ENCODE measurements at regions not wholly inside any gene's neighbourhood (a gene's known extent, or its start where the extent isn't known, plus 50 kb on each side); places are given as distances from the start of the nearest gene placed in this dataset.
A peak's percentile ranks its signal among the peaks of the same experiment; 100 is the strongest.

DNA sequence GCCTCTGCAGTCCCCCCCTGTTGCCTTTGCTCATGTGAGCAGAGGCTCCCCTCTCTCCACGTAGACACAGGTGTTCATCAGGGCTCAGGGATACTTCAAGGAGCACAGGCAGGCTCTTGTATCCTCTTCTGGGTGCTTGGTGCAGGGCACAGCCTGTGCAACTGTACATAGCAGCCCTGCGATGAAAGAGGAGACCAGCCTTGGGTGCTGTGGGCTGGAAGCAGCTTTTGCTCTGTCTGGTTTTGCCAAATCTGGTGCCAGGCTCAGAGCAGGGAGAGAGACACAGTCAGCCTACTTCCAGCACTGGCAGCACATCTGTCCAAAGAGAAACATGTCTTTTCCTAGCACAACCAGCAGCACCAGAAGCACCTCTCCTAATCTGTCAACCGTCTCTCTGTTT is 132.1 kb downstream of the ETS2 start:
- H3K4me2 ChIP-seq (ENCODE audit: low read length): no peak overlapping the region
- no peak overlapping the region for H2BK15ac ChIP-seq (replicated peaks; ENCODE audit: low read depth)
- no peak overlapping the region for H3K56ac ChIP-seq (ENCODE audit: low read length)
- no peak overlapping the region for H3K9ac ChIP-seq (ENCODE audit: low read length)
- H3K36me3 ChIP-seq (ENCODE audit: control insufficient read depth, insufficient read depth, low read length): no peaks in the 10 kb centered on the region
- no peak overlapping the region for H3K18ac ChIP-seq (ENCODE audit: low read length)
- H3K4ac ChIP-seq (ENCODE audit: low read depth, low read length): no peak overlapping the region
- H3K79me1 ChIP-seq (ENCODE audit: low read length): no peaks in the 10 kb centered on the region
- no peaks in the 10 kb centered on the region for H3K79me2 ChIP-seq (ENCODE audit: control insufficient read depth, insufficient read depth, low read length)
- H3K4me3 ChIP-seq (ENCODE audit: low read length): no peak overlapping the region
- no CpG with 5 or more reads among the region's 3 CpGs for WGBS (ENCODE audit: extremely low coverage, insufficient coverage, low lambda C conversion rate)
- no peak overlapping the region for H2BK5ac ChIP-seq (ENCODE audit: low read length)
- no peak overlapping the region for H4K8ac ChIP-seq (ENCODE audit: low read depth, low read length)
- H3K27me3 ChIP-seq (ENCODE audit: insufficient read depth, low read length, poor library complexity): no peaks in the 10 kb centered on the region
- H2AK5ac ChIP-seq (ENCODE audit: low read length): no peak overlapping the region
- no peak overlapping the region for H3K27ac ChIP-seq (ENCODE audit: low read depth, low read length)
- no peaks in the 10 kb centered on the region for H3K4me1 ChIP-seq (ENCODE audit: control insufficient read depth, low read depth, low read length)
- H2BK120ac ChIP-seq (ENCODE audit: low read depth, low read length): no peak overlapping the region
- no peak overlapping the region for H3K23ac ChIP-seq (ENCODE audit: low read length)
- DNase-seq: no peak
- no peak overlapping the region for H4K5ac ChIP-seq (ENCODE audit: low read length)

- Histone ChIP-seq H3K4me1 (ENCODE audit: control insufficient read depth, low read depth, low read length) (no peaks in the 10 kb centered on the region), H3K4ac (ENCODE audit: low read depth, low read length) (no peak overlapping the region), H2BK5ac (ENCODE audit: low read length) (no peak overlapping the region), H3K18ac (ENCODE audit: low read length) (no peak overlapping the region), H3K4me3 (ENCODE audit: low read length) (no peak overlapping the region), H3K79me1 (ENCODE audit: low read length) (no peaks in the 10 kb centered on the region), H3K56ac (ENCODE audit: low read length) (no peak overlapping the region), H3K27me3 (ENCODE audit: insufficient read depth, low read length, poor library complexity) (no peaks in the 10 kb centered on the region), H2BK15ac (replicated peaks; ENCODE audit: low read depth) (no peak overlapping the region), H3K4me2 (ENCODE audit: low read length) (no peak overlapping the region), H4K8ac (ENCODE audit: low read depth, low read length) (no peak overlapping the region), H2BK120ac (ENCODE audit: low read depth, low read length) (no peak overlapping the region), H3K23ac (ENCODE audit: low read length) (no peak overlapping the region), H4K5ac (ENCODE audit: low read length) (no peak overlapping the region), H3K36me3 (ENCODE audit: control insufficient read depth, insufficient read depth, low read length) (no peaks in the 10 kb centered on the region), H2AK5ac (ENCODE audit: low read length) (no peak overlapping the region), H3K27ac (ENCODE audit: low read depth, low read length) (no peak overlapping the region), H3K9ac (ENCODE audit: low read length) (no peak overlapping the region), H3K79me2 (ENCODE audit: control insufficient read depth, insufficient read depth, low read length) (no peaks in the 10 kb centered on the region)
- no CpG with 5 or more reads among the region's 4 CpGs for WGBS (ENCODE audit: extremely low coverage, insufficient coverage, low lambda C conversion rate)
- no peak for DNase-seq
Measured at GRCh38 chr21:38937286-38937790, 131.6 kb downstream of the ETS2 start.

GRCh38 chr21:38936240-38936639 is 130.5 kb downstream of the ETS2 start:
- Histone ChIP-seq H3K4me2 (ENCODE audit: low read length) (no peak overlapping the region), H3K4me3 (ENCODE audit: low read length) (no peak overlapping the region), H3K79me2 (ENCODE audit: control insufficient read depth, insufficient read depth, low read length) (no peaks in the 10 kb centered on the region), H4K8ac (ENCODE audit: low read depth, low read length) (no peak overlapping the region), H3K27ac (ENCODE audit: low read depth, low read length) (no peak overlapping the region), H3K56ac (ENCODE audit: low read length) (no peak overlapping the region), H2BK15ac (replicated peaks; ENCODE audit: low read depth) (no peak overlapping the region), H2AK5ac (ENCODE audit: low read length) (no peak overlapping the region), H4K5ac (ENCODE audit: low read length) (no peak overlapping the region), H3K4ac (ENCODE audit: low read depth, low read length) (no peak overlapping the region), H3K23ac (ENCODE audit: low read length) (no peak overlapping the region), H3K79me1 (ENCODE audit: low read length) (no peaks in the 10 kb centered on the region), H3K27me3 (ENCODE audit: insufficient read depth, low read length, poor library complexity) (no peaks in the 10 kb centered on the region), H3K4me1 (ENCODE audit: control insufficient read depth, low read depth, low read length) (no peaks in the 10 kb centered on the region), H2BK120ac (ENCODE audit: low read depth, low read length) (no peak overlapping the region), H2BK5ac (ENCODE audit: low read length) (no peak overlapping the region), H3K18ac (ENCODE audit: low read length) (no peak overlapping the region), H3K9ac (ENCODE audit: low read length) (no peak overlapping the region), H3K36me3 (ENCODE audit: control insufficient read depth, insufficient read depth, low read length) (no peaks in the 10 kb centered on the region)
- peak; percentile 46 for DNase-seq
- no CpG with 5 or more reads among the region's 4 CpGs for WGBS (ENCODE audit: extremely low coverage, insufficient coverage, low lambda C conversion rate)

GRCh38 chr21:38933731-38934130 is 128.0 kb downstream of the ETS2 start:
- no peak overlapping the region for H3K4me2 ChIP-seq (ENCODE audit: low read length)
- no peak overlapping the region for H3K56ac ChIP-seq (ENCODE audit: low read length)
- H3K4me1 ChIP-seq (ENCODE audit: control insufficient read depth, low read depth, low read length): no peaks in the 10 kb centered on the region
- H2BK120ac ChIP-seq (ENCODE audit: low read depth, low read length): no peak overlapping the region
- no peak overlapping the region for H4K8ac ChIP-seq (ENCODE audit: low read depth, low read length)
- no peak overlapping the region for H3K4me3 ChIP-seq (ENCODE audit: low read length)
- H2AK5ac ChIP-seq (ENCODE audit: low read length): no peak overlapping the region
- H3K4ac ChIP-seq (ENCODE audit: low read depth, low read length): no peak overlapping the region
- H3K79me2 ChIP-seq (ENCODE audit: control insufficient read depth, insufficient read depth, low read length): no peaks in the 10 kb centered on the region
- H3K18ac ChIP-seq (ENCODE audit: low read length): no peak overlapping the region
- no peaks in the 10 kb centered on the region for H3K79me1 ChIP-seq (ENCODE audit: low read length)
- no peak overlapping the region for H3K23ac ChIP-seq (ENCODE audit: low read length)
- no peak overlapping the region for H2BK15ac ChIP-seq (replicated peaks; ENCODE audit: low read depth)
- H3K36me3 ChIP-seq (ENCODE audit: control insufficient read depth, insufficient read depth, low read length): no peaks in the 10 kb centered on the region
- H4K5ac ChIP-seq (ENCODE audit: low read length): no peak overlapping the region
- H2BK5ac ChIP-seq (ENCODE audit: low read length): no peak overlapping the region
- no CpG with 5 or more reads among the region's 10 CpGs for WGBS (ENCODE audit: extremely low coverage, insufficient coverage, low lambda C conversion rate)
- no peak for DNase-seq
- H3K27me3 ChIP-seq (ENCODE audit: insufficient read depth, low read length, poor library complexity): no peaks in the 10 kb centered on the region
- H3K9ac ChIP-seq (ENCODE audit: low read length): no peak overlapping the region
- H3K27ac ChIP-seq (ENCODE audit: low read depth, low read length): no peak overlapping the region

DNA sequence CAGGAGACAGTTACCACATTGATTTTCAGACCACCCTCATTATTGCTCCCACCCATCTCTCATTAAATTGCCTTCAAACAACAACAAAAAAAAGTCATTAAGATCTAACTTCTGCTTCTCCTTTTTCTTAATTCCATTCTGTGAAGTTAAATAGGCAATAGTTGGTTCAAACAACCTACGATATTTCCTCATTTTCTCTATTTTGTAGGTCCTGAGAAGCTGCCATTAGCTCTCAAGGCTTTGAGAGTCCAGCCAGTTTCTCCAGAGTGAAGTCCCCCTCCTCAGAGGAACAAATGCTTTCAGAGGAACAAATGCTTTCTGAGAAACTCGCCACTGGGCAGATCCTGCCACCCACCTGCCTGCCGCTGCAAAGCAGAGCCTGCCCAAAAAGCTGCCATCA is 125.6 kb downstream of the ETS2 start:
- no peaks in the 10 kb centered on the region for H3K4me1 ChIP-seq (ENCODE audit: control insufficient read depth, low read depth, low read length)
- H3K27me3 ChIP-seq (ENCODE audit: insufficient read depth, low read length, poor library complexity): no peaks in the 10 kb centered on the region
- H3K36me3 ChIP-seq (ENCODE audit: control insufficient read depth, insufficient read depth, low read length): no peaks in the 10 kb centered on the region
- no peak overlapping the region for H3K27ac ChIP-seq (ENCODE audit: low read depth, low read length)
- H2BK15ac ChIP-seq (replicated peaks; ENCODE audit: low read depth): no peak overlapping the region
- H3K23ac ChIP-seq (ENCODE audit: low read length): no peak overlapping the region
- WGBS (ENCODE audit: extremely low coverage, insufficient coverage, low lambda C conversion rate): no CpG with 5 or more reads among the region's 3 CpGs
- no peaks in the 10 kb centered on the region for H3K79me2 ChIP-seq (ENCODE audit: control insufficient read depth, insufficient read depth, low read length)
- no peak overlapping the region for H3K4me2 ChIP-seq (ENCODE audit: low read length)
- no peak overlapping the region for H3K4ac ChIP-seq (ENCODE audit: low read depth, low read length)
- H2AK5ac ChIP-seq (ENCODE audit: low read length): no peak overlapping the region
- H3K56ac ChIP-seq (ENCODE audit: low read length): no peak overlapping the region
- H4K5ac ChIP-seq (ENCODE audit: low read length): no peak overlapping the region
- H3K9ac ChIP-seq (ENCODE audit: low read length): no peak overlapping the region
- no peak overlapping the region for H2BK120ac ChIP-seq (ENCODE audit: low read depth, low read length)
- no peak overlapping the region for H4K8ac ChIP-seq (ENCODE audit: low read depth, low read length)
- peak overlapping the region; percentile 6 for H3K18ac ChIP-seq (ENCODE audit: low read length)
- H2BK5ac ChIP-seq (ENCODE audit: low read length): no peak overlapping the region
- no peaks in the 10 kb centered on the region for H3K79me1 ChIP-seq (ENCODE audit: low read length)
- no peak overlapping the region for H3K4me3 ChIP-seq (ENCODE audit: low read length)
- DNase-seq: no peak

DNA sequence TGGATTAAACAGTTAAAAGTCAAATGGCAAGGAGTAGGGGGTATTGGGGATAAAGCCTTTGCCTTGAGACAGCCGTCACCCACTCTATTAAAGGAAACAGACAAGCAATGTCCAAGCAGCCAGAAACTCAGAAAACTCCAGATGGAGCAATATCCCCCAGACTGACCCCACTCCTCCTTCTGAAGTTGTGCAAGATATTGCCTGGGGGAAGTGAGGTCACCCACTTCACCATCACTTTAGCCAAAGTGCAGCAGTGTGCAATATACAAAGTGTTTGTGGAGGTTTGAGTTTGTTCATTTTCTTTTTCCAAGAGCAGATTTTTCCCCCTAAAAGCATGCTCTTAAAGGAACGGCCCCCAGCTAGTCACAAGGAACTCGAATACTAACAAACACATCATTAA is 125.1 kb downstream of the ETS2 start:
- DNase-seq: no peak
- Histone ChIP-seq H3K27me3 (ENCODE audit: insufficient read depth, low read length, poor library complexity) (no peaks in the 10 kb centered on the region), H2BK120ac (ENCODE audit: low read depth, low read length) (no peak overlapping the region), H3K56ac (ENCODE audit: low read length) (no peak overlapping the region), H3K27ac (ENCODE audit: low read depth, low read length) (no peak overlapping the region), H3K4me2 (ENCODE audit: low read length) (no peak overlapping the region), H4K5ac (ENCODE audit: low read length) (no peak overlapping the region), H2BK15ac (replicated peaks; ENCODE audit: low read depth) (no peak overlapping the region), H3K18ac (ENCODE audit: low read length) (no peak overlapping the region), H4K8ac (ENCODE audit: low read depth, low read length) (no peak overlapping the region), H3K36me3 (ENCODE audit: control insufficient read depth, insufficient read depth, low read length) (no peaks in the 10 kb centered on the region), H3K4me1 (ENCODE audit: control insufficient read depth, low read depth, low read length) (no peaks in the 10 kb centered on the region), H3K9ac (ENCODE audit: low read length) (no peak overlapping the region), H3K4me3 (ENCODE audit: low read length) (no peak overlapping the region), H3K79me2 (ENCODE audit: control insufficient read depth, insufficient read depth, low read length) (no peaks in the 10 kb centered on the region), H3K4ac (ENCODE audit: low read depth, low read length) (no peak overlapping the region), H3K79me1 (ENCODE audit: low read length) (no peaks in the 10 kb centered on the region), H3K23ac (ENCODE audit: low read length) (no peak overlapping the region), H2AK5ac (ENCODE audit: low read length) (no peak overlapping the region), H2BK5ac (ENCODE audit: low read length) (no peak overlapping the region)
- no CpG with 5 or more reads among the region's 3 CpGs for WGBS (ENCODE audit: extremely low coverage, insufficient coverage, low lambda C conversion rate)
